ENCODE measurements at regions not wholly inside any gene's neighbourhood (a gene's known extent, or its start where the extent isn't known, plus 50 kb on each side); places are given as distances from the start of the nearest gene placed in this dataset.

DNA sequence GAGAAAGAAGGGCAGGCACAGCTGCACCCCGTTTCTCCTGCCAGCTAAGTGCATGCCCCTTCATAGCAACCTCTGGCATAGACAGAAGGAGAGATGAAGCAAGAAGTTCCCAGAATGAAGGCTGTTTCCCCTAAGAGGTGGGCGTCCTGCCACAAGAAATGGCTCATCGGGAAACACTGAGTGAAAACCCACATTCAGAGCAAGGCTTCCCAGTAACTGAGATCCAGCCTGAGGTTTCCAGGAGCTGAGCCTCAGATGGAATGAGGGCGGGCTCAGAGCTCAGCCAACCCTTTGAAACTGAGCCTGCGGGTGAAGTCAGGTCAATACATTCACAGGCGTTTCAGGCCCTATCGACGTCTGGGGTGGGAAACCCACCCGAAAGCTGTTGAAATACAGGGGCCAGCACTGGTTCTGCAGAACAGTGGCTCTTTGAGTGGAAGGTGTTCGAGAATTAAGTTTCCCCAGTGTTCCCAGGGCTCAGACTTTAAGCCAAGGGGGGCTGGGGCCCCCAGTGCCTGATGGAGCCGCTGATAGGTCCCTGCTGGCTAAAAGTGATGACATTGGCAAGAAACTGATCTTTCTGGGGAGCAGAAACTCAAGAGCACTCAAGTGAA lies 510.2 kb downstream of the RPS24 start:
- TF ChIP-seq, protein P1, sequence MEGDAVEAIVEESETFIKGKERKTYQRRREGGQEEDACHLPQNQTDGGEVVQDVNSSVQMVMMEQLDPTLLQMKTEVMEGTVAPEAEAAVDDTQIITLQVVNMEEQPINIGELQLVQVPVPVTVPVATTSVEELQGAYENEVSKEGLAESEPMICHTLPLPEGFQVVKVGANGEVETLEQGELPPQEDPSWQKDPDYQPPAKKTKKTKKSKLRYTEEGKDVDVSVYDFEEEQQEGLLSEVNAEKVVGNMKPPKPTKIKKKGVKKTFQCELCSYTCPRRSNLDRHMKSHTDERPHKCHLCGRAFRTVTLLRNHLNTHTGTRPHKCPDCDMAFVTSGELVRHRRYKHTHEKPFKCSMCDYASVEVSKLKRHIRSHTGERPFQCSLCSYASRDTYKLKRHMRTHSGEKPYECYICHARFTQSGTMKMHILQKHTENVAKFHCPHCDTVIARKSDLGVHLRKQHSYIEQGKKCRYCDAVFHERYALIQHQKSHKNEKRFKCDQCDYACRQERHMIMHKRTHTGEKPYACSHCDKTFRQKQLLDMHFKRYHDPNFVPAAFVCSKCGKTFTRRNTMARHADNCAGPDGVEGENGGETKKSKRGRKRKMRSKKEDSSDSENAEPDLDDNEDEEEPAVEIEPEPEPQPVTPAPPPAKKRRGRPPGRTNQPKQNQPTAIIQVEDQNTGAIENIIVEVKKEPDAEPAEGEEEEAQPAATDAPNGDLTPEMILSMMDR (conservative IDR thresholded peaks at IDR 0.05) = no peak
- TF ChIP-seq EZH2 (IDR thresholded peaks at IDR 0.05; ENCODE audit: low read depth) = no peak

All from PC-9 (cell line).